ENCODE measurements at regions not wholly inside any gene's neighbourhood (a gene's known extent, or its start where the extent isn't known, plus 50 kb on each side); places are given as distances from the start of the nearest gene placed in this dataset.
"Not testable (repeated sequence)": the region's sequence is repeated elsewhere in the genome, so short reads cannot be mapped to it uniquely, and the experiment has no call there.

- no peak for DNase-seq (ENCODE audit: low read depth in 2 of 2)
Measured at GRCh38 chr10:29828440-29828894, 193.7 kb upstream of the SVIL start.

GRCh38 chr10:29827512-29827911 lies 192.7 kb upstream of the SVIL start:
- no peak for DNase-seq (ENCODE audit: low read depth in 2 of 2)

GRCh38 chr10:29826801-29827450 lies 192.2 kb upstream of the SVIL start:
- no peak for DNase-seq (ENCODE audit: low read depth in 2 of 2)

GRCh38 chr10:29826221-29826620 lies 191.4 kb upstream of the SVIL start:
- no peak for DNase-seq (ENCODE audit: low read depth in 2 of 2)

GRCh38 chr10:29823553-29824080 lies 188.8 kb upstream of the SVIL start:
- no peak for DNase-seq (ENCODE audit: low read depth in 2 of 2)

- no peak for DNase-seq (ENCODE audit: low read depth in 2 of 2)
Measured at GRCh38 chr10:29820890-29821461, 186.2 kb upstream of the SVIL start.

GRCh38 chr10:29816801-29817558 lies 182.2 kb upstream of the SVIL start:
- DNase-seq (ENCODE audit: low read depth in 2 of 2) = no peak

- DNase-seq (ENCODE audit: low read depth in 2 of 2) = no peak
Measured at GRCh38 chr10:29815572-29815971, 180.8 kb upstream of the SVIL start.

GRCh38 chr10:29811751-29812427 lies 177.1 kb upstream of the SVIL start:
- no peak for DNase-seq (ENCODE audit: low read depth in 2 of 2)

- DNase-seq (ENCODE audit: low read depth in 2 of 2) = no peak
Measured at GRCh38 chr10:29810816-29811215, 176.0 kb upstream of the SVIL start.

- not testable (repeated sequence) for DNase-seq (ENCODE audit: low read depth in 2 of 2)
Measured at GRCh38 chr10:29810231-29810630, 175.5 kb upstream of the SVIL start.

GRCh38 chr10:29809383-29809782 lies 174.6 kb upstream of the SVIL start:
- no peak for DNase-seq (ENCODE audit: low read depth in 2 of 2)

- no peak for DNase-seq (ENCODE audit: low read depth in 2 of 2)
Measured at GRCh38 chr10:29807163-29807806, 172.5 kb upstream of the SVIL start.

GRCh38 chr10:29806350-29806788 lies 171.6 kb upstream of the SVIL start:
- DNase-seq (ENCODE audit: low read depth in 2 of 2) = no peak

- no peak for DNase-seq (ENCODE audit: low read depth in 2 of 2)
Measured at GRCh38 chr10:29805134-29805723, 170.5 kb upstream of the SVIL start.

- no peak for DNase-seq (ENCODE audit: low read depth in 2 of 2)
Measured at GRCh38 chr10:29804025-29804852, 169.5 kb upstream of the SVIL start.

GRCh38 chr10:29802171-29802570 lies 167.4 kb upstream of the SVIL start:
- DNase-seq (ENCODE audit: low read depth in 2 of 2) = no peak

GRCh38 chr10:29798921-29799690 lies 164.3 kb upstream of the SVIL start:
- no peak for DNase-seq (ENCODE audit: low read depth in 2 of 2)

GRCh38 chr10:29797616-29798015 lies 162.8 kb upstream of the SVIL start:
- no peak for DNase-seq (ENCODE audit: low read depth in 2 of 2)

- DNase-seq (ENCODE audit: low read depth in 2 of 2) = no peak
Measured at GRCh38 chr10:29795850-29796249, 161.1 kb upstream of the SVIL start.
